Neuronal stem cell (in vitro differentiated cells): ENCODE measurements at regions not wholly inside any gene's neighbourhood (a gene's known extent, or its start where the extent isn't known, plus 50 kb on each side); places are given as distances from the start of the nearest gene placed in this dataset.

Source experiments
- DNase-seq: peaks from one replicate; pipeline ENCODE4 v3.0.0-alpha.2; 2013; ENCODE audit warnings: low spot score
- H2AFZ ChIP-seq: one replicate; pipeline ENCODE4 v1.6.1; 2013; ENCODE audit warnings: mild to moderate bottlenecking, low read length, inconsistent platforms
- H2AK5ac ChIP-seq: 2 replicates; pipeline ENCODE4 v1.6.1; 2013; ENCODE audit warnings: low read depth, mild to moderate bottlenecking, inconsistent platforms, low read length, moderate library complexity, mixed read lengths
- H2BK120ac ChIP-seq: 2 replicates; pipeline ENCODE4 v1.6.1; 2013; ENCODE audit warnings: low read depth, mild to moderate bottlenecking, inconsistent platforms, low read length, moderate library complexity, mixed read lengths
- H2BK12ac ChIP-seq: one replicate; pipeline ENCODE4 v1.6.1; 2013; ENCODE audit warnings: low read length, inconsistent platforms
- H2BK15ac ChIP-seq: 2 replicates; pipeline ENCODE4 v1.6.1; 2013; ENCODE audit warnings: mild to moderate bottlenecking, low read length, inconsistent platforms, mixed read lengths
- H2BK5ac ChIP-seq: one replicate; pipeline ENCODE4 v1.6.1; 2013; ENCODE audit warnings: inconsistent platforms, mild to moderate bottlenecking, low read length, moderate library complexity
- H3K14ac ChIP-seq: one replicate; pipeline ENCODE4 v1.6.1; 2013; ENCODE audit warnings: low read length, inconsistent platforms
- H3K18ac ChIP-seq: 2 replicates; pipeline ENCODE4 v1.6.1; 2013; ENCODE audit warnings: low read length, inconsistent platforms
- H3K23ac ChIP-seq: 2 replicates; pipeline ENCODE4 v1.6.1; 2013; ENCODE audit warnings: low read depth, mild to moderate bottlenecking, mixed read lengths, low read length, inconsistent platforms; ENCODE audit not compliant: poor library complexity
- H3K27ac ChIP-seq: replicated peaks from 3 replicates; pipeline ENCODE4 v1.5.1; 2013; ENCODE audit warnings: low read length, inconsistent platforms
- H3K27me3 ChIP-seq, 3 experiments: 2 replicates each; pipeline ENCODE4 v1.6.1; 2013; ENCODE audit warnings: low read length in 3 of 3, mild to moderate bottlenecking in 2 of 3, inconsistent platforms in 1 of 3, low read depth in 1 of 3, mixed read lengths in 1 of 3, moderate library complexity in 1 of 3; ENCODE audit not compliant: control insufficient read depth in 3 of 3, insufficient read depth in 3 of 3
- H3K36me3 ChIP-seq, 2 donors: replicated peaks in 1 of 2; 2 replicates each; pipeline ENCODE4 v1.6.1; 2013; ENCODE audit warnings: low read length in 2 of 2; ENCODE audit not compliant: control insufficient read depth in 2 of 2, insufficient read depth in 2 of 2
- H3K4ac ChIP-seq: 2 replicates; pipeline ENCODE4 v1.6.1; 2013; ENCODE audit warnings: inconsistent platforms, mild to moderate bottlenecking, low read length, moderate library complexity
- H3K4me1 ChIP-seq, 2 donors: 1 replicate in 1 of 2; 2 replicates in 1 of 2; pipeline ENCODE4 v1.6.1; 2013; ENCODE audit warnings: low read length in 2 of 2, low read depth in 1 of 2; ENCODE audit not compliant: control insufficient read depth in 2 of 2, insufficient read depth in 1 of 2
- H3K4me2 ChIP-seq: one replicate; pipeline ENCODE4 v1.6.1; 2013; ENCODE audit warnings: mild to moderate bottlenecking, low read length, inconsistent platforms; ENCODE audit not compliant: insufficient read depth, poor library complexity, severe bottlenecking
- H3K4me3 ChIP-seq, 2 donors: 2 replicates each; pipeline ENCODE4 v1.5.1; 2013; ENCODE audit warnings: low read length in 2 of 2, mild to moderate bottlenecking in 2 of 2, inconsistent platforms in 1 of 2, moderate library complexity in 1 of 2
- H3K79me1 ChIP-seq: one replicate; pipeline ENCODE4 v1.6.1; 2013; ENCODE audit warnings: low read depth, mild to moderate bottlenecking, inconsistent platforms, low read length, moderate library complexity
- H3K9ac ChIP-seq: one replicate; pipeline ENCODE4 v1.6.1; 2013; ENCODE audit warnings: mild to moderate bottlenecking, low read depth, low read length, inconsistent platforms; ENCODE audit not compliant: poor library complexity
- H3K9me3 ChIP-seq, 2 donors: replicated peaks in 1 of 2; 2 replicates each; pipeline versions ENCODE3 to v1.6.1; 2013; ENCODE audit warnings: low read length in 2 of 2, mild to moderate bottlenecking in 2 of 2, inconsistent platforms in 1 of 2, low read depth in 1 of 2, mixed read lengths in 1 of 2, moderate library complexity in 1 of 2; ENCODE audit not compliant: control insufficient read depth in 2 of 2, insufficient read depth in 1 of 2
- H4K8ac ChIP-seq: one replicate; pipeline ENCODE4 v1.6.1; 2013; ENCODE audit warnings: low read depth, mild to moderate bottlenecking, inconsistent platforms, low read length, moderate library complexity
- H4K91ac ChIP-seq: one replicate; pipeline ENCODE4 v1.6.1; 2013; ENCODE audit warnings: low read length, low read depth, mild to moderate bottlenecking, inconsistent platforms; ENCODE audit not compliant: poor library complexity
- WGBS, 2 donors: extraction: QIAGEN DNeasy Blood & Tissue Kit; methylation state at CpG; one replicate each; pipeline ENCODE4 v1.1.7; 2013; ENCODE audit warnings: missing lambda C conversion rate in 2 of 2, mixed read lengths in 1 of 2; ENCODE audit not compliant: insufficient read length in 2 of 2, insufficient replicate concordance in 1 of 2; ENCODE audit errors: extremely low coverage in 2 of 2; 5-methylcytosine and 5-hydroxymethylcytosine counted together

DNA sequence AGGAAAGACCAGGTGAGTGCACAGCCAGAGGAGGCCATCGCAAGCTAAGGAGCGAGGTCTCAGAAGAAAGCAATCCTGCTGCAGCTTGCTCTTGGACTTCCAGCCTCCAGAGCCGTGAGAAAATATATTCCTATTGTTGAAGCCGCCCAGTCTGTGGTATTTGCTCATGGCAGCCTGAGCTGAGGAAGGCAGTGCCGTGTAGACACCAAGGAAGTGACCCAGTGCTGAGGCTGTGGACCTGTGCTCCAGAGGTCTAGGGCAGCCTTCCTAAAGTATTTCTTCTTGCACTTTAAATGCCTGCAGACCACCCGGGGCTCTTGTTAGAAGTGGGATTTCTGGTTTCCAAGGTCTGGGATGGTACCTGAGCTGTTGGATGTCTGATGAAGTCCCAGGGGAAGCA lies 158.5 kb upstream of the KL start:
- Histone ChIP-seq H3K27me3 (no peaks in the 10 kb centered on the region), H3K9ac (no peak overlapping the region), H3K9me3 (peaks cover 4 to 9% of the 10 kb centered on the region in 2 donors), H2BK5ac (no peak overlapping the region), H2BK120ac (no peak overlapping the region), H3K4me1 (no peaks in the 10 kb centered on the region), H3K23ac (no peak overlapping the region), H3K14ac (no peak overlapping the region), H3K27ac (no peak overlapping the region), H2AK5ac (no peak overlapping the region), H2BK12ac (no peak overlapping the region), H3K4ac (no peak overlapping the region), H2BK15ac (no peak overlapping the region), H2AFZ (no peak overlapping the region), H3K18ac (no peak overlapping the region), H4K91ac (no peak overlapping the region), H3K4me2 (no peak overlapping the region), H4K8ac (no peak overlapping the region), H3K4me3 (peak overlapping the region in 1 of 2 donors; percentile 45), H3K79me1 (no peaks in the 10 kb centered on the region), H3K36me3 (no peaks in the 10 kb centered on the region)
- no peak for DNase-seq
- no CpG with 5 or more reads among the region's 6 CpGs for WGBS, 2 donors

DNA sequence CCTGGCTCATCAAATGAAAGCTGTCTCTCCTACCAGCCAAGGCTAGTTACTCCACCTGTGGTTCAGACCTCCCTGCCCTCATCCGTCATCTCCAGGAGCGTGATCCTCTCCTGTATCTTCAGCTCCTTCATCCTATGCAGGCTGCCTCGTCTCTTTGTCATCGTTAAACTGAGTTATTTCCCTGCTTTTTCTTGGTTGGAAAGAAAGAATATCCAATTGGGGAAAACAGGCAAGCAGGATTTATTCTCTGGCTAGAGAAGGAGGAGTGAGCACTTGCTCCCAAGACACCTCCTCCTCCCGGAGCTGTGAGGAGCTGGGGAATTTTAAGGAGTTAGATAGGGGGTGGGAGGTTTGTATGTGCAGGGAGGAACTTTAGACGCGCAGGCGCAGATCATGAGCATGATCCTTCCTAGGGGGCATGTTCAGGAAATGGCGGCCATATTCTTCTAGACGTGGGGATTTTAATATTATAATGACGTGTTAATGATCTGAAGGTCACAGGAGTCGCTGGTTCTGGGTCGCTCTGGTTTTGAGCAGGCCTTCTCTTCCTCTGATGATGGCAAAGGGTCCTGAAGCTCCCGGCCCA lies 156.4 kb upstream of the KL start:
- Histone ChIP-seq H3K4me1 (no peaks in the 10 kb centered on the region), H3K9me3 (peaks cover 4 to 9% of the 10 kb centered on the region in 2 donors), H3K36me3 (no peaks in the 10 kb centered on the region), H3K14ac (no peak overlapping the region), H4K8ac (no peak overlapping the region), H3K18ac (no peak overlapping the region), H2BK12ac (no peak overlapping the region), H3K23ac (no peak overlapping the region), H3K79me1 (no peaks in the 10 kb centered on the region), H2AK5ac (no peak overlapping the region), H3K4me3 (no peak overlapping the region), H2BK15ac (no peak overlapping the region), H3K27ac (no peak overlapping the region), H2BK120ac (no peak overlapping the region), H3K27me3 (no peaks in the 10 kb centered on the region), H3K9ac (no peak overlapping the region), H3K4ac (no peak overlapping the region), H4K91ac (no peak overlapping the region), H2AFZ (no peak overlapping the region), H2BK5ac (no peak overlapping the region), H3K4me2 (no peak overlapping the region)
- DNase-seq, result no peak
- no CpG with 5 or more reads among the region's 14 CpGs for WGBS, 2 donors

- no peak for DNase-seq
- no peak overlapping the region for H2AK5ac ChIP-seq
- no peaks in the 10 kb centered on the region for H3K79me1 ChIP-seq
- H2BK5ac ChIP-seq, result no peak overlapping the region
- H2BK15ac ChIP-seq, result no peak overlapping the region
- no peaks in the 10 kb centered on the region for H3K4me1 ChIP-seq
- no peaks in the 10 kb centered on the region for H3K36me3 ChIP-seq
- H3K27ac ChIP-seq, result no peak overlapping the region
- no peak overlapping the region for H3K18ac ChIP-seq
- H3K14ac ChIP-seq, result no peak overlapping the region
- no peak overlapping the region for H3K9ac ChIP-seq
- H4K8ac ChIP-seq, result no peak overlapping the region
- H4K91ac ChIP-seq, result no peak overlapping the region
- no peak overlapping the region for H2BK12ac ChIP-seq
- no CpG with 5 or more reads among the region's 3 CpGs for WGBS, 2 donors
- no peaks in the 10 kb centered on the region for H3K27me3 ChIP-seq
- peaks cover 4 to 9% of the 10 kb centered on the region in 2 donors for H3K9me3 ChIP-seq
- H3K23ac ChIP-seq, result no peak overlapping the region
- no peak overlapping the region for H3K4me2 ChIP-seq
- H2BK120ac ChIP-seq, result no peak overlapping the region
- no peak overlapping the region for H2AFZ ChIP-seq
- no peak overlapping the region for H3K4me3 ChIP-seq
- H3K4ac ChIP-seq, result no peak overlapping the region
Observed at GRCh38 chr13:32861304-32861703, 154.9 kb upstream of the KL start.

DNA sequence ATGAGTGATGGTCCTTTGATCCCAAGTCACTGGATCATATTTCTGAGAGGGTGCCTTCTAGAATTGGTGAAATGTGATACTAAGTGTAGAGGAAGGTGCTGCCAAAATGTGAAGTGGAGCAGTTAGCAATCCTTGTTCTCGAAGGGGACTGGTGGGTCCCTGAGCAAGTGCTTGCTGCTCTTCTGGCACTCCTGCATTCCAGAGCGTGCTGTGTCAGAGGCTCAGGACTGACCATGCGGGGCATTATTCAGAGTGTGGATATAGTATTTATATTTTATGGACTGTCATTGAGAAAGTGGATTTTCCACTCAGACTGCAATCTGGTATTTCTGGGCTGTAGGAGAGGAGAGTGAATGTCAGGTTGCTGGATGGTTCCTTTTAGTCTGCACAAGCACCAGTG lies 152.6 kb upstream of the KL start:
- peaks cover 4% of the 10 kb centered on the region in 2 donors for H3K9me3 ChIP-seq
- no peak for DNase-seq
- H3K18ac ChIP-seq, result no peak overlapping the region
- H3K23ac ChIP-seq, result no peak overlapping the region
- H2BK120ac ChIP-seq, result no peak overlapping the region
- no peak overlapping the region for H2BK12ac ChIP-seq
- no peak overlapping the region for H3K14ac ChIP-seq
- H2AK5ac ChIP-seq, result no peak overlapping the region
- no peak overlapping the region for H3K9ac ChIP-seq
- H3K27me3 ChIP-seq, result no peaks in the 10 kb centered on the region
- WGBS, 2 donors, result no CpG with 5 or more reads among the region's 3 CpGs
- no peak overlapping the region for H3K4me2 ChIP-seq
- no peak overlapping the region for H3K4ac ChIP-seq
- H3K36me3 ChIP-seq, result no peaks in the 10 kb centered on the region
- H3K4me1 ChIP-seq, result no peaks in the 10 kb centered on the region
- H3K79me1 ChIP-seq, result no peaks in the 10 kb centered on the region
- H3K27ac ChIP-seq, result no peak overlapping the region
- no peak overlapping the region for H3K4me3 ChIP-seq
- no peak overlapping the region for H2BK15ac ChIP-seq
- H2BK5ac ChIP-seq, result no peak overlapping the region
- no peak overlapping the region for H4K91ac ChIP-seq
- no peak overlapping the region for H2AFZ ChIP-seq
- H4K8ac ChIP-seq, result no peak overlapping the region
